Hematopoietic multipotent progenitor cell treated with erythropoietin and hydrocortisone succinate and interleukin-3 and kit ligand, for 8 days (in vitro differentiated cells): ENCODE measurements at regions not wholly inside any gene's neighbourhood (a gene's known extent, or its start where the extent isn't known, plus 50 kb on each side); places are given as distances from the start of the nearest gene placed in this dataset.
"Not testable (repeated sequence)": the region's sequence is repeated elsewhere in the genome, so short reads cannot be mapped to it uniquely, and the experiment has no call there.

ENCODE experiments used
- DNase-seq: peaks from one replicate; pipeline ENCODE4 v3.0.0-alpha.2; 2015

DNA sequence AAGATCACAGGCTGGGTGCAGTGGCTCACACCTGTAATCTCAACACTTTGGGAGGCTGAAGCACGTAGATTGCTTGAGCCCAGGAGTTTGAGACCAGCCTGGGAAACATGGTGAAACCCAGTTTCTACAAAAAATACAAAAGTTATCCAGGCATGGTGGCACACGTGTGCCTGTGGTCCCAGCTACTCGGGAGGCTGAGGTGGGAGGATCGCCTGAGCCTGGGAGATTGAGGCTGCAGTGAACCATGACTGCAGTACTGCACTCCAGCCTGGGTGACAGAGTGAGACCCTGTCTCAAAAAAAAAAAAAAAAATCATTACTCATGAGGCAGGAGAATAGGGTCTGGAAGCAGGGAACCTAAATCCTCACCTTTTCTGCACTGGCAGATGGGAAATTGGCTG is 79.1 kb upstream of the CLDN5 start:
- DNase-seq, result not testable (repeated sequence)

DNA sequence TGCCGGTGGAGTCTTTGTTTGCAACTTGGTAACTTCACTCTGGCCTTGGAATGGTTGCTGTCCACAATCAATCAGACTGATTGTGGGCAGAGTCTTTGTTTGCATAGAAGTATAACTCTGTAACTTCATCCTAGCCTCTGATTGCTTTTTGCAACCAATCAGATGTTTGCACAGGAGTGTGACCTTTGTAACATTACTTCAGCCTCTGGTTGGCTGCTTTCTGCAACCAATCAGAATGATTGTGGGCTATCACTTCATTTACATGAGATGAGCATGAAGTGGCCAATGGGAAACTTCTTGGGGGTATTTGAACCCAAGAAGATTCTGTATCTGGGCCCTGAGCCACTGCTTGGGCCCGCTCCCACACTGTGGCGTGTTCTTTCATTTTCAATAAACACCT is 79.6 kb upstream of the CLDN5 start:
- DNase-seq, result no peak

GRCh38 chr22:19604711-19605268 is 80.6 kb upstream of the CLDN5 start:
- DNase-seq, result no peak

DNA sequence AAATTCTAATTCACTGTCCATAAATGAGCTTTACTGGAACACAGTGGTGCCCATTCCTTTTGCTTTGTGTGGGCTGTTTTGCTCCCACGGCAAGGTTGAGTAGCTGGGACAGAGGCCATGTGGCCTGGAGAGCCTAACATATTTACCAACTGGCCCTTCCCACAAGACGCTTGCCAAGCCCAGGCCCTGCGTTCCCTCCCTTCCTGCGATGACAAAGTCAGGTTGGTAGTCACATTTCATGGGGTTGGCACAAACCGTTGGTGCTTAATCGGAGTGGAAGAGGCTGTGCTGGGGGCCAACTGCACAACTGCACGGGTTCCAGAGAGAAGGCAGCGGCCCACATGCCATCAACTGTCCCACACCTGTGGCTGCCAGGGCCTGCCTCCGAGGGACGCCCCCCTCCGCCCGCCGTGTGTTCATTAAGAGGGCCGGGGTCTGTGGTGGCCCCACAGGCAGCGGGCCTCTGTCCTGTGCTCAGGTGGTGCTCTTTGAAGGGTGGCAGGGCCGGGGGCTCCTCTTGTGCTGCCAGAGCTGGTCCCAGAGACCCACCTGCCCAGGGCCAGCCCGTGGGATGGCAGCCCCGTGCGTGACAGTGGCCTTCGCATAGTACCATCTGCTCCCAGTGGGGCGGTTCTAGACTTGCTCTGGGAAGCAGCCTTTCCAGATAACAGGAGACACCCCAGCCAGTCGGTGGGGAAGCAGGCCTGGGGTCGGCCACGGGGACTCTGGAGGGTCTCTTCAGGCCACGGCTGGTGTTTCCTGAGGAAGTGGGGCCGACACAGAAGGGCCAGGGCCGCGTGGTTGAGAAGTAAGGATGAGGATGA is 81.5 kb upstream of the CLDN5 start:
- no peak for DNase-seq

- DNase-seq, result no peak
Observed at GRCh38 chr22:19606332-19607191, 82.4 kb upstream of the CLDN5 start.

- DNase-seq, result no peak
Observed at GRCh38 chr22:19607192-19608002, 83.2 kb upstream of the CLDN5 start.

- DNase-seq, result no peak
Observed at GRCh38 chr22:19608003-19608690, 83.9 kb upstream of the CLDN5 start.

GRCh38 chr22:19609753-19610152 is 85.5 kb upstream of the CLDN5 start:
- DNase-seq, result not testable (repeated sequence)

DNA sequence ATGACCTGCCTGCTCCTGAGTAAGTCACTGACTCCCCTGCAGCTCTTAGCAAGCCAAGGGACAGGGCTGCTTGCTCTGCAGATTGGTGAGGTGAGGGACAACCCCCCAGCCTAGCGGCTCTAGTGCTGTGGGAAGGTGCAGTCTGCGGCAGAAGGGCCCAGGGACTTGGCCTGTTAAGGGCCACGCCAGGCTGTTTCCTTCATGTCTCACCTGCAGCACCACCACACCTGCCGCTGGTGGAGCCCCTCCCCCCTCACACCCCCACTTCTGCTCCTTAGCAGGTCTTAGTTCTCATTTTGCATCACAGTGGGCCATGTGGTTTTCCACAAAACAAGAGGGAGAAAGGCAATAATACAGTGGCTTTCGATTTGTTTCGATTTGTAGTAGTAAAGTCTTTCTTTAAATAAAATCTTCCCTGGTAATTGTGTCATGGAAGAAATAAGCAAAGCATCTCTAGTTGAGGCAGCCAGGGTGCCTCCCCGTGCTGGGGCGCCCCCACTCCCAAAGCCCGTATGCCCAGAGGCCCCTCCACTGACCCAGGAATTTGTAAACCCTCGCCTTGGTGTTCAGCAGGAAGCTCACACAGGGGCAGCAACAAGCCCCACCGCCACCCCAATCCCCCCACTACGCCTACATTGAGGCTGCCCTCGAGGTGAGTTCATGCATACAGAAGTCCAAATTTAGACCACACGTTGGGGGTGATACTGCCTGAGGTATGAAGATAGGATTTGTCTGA is 86.5 kb upstream of the CLDN5 start:
- no peak for DNase-seq

DNA sequence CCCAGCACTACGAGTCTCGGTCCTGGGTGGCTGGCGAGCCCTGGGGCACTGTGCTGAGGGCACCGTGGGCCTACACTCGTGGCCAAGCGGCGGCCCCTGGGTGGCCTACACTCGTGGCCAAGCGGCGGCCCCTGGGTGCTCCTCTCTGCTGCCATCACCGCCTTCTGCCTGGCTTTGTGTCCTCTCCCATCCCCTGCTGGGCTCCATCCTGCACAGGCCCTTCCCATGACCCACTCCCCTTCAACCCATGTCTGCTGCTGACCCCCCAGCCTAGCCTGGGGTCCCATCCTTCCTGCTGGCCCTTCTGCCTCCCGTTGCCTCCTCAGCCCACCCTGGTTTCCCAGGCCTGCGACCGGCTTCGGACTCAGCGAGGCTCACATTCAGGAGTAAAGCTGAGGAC is 87.4 kb upstream of the CLDN5 start:
- no peak for DNase-seq

DNA sequence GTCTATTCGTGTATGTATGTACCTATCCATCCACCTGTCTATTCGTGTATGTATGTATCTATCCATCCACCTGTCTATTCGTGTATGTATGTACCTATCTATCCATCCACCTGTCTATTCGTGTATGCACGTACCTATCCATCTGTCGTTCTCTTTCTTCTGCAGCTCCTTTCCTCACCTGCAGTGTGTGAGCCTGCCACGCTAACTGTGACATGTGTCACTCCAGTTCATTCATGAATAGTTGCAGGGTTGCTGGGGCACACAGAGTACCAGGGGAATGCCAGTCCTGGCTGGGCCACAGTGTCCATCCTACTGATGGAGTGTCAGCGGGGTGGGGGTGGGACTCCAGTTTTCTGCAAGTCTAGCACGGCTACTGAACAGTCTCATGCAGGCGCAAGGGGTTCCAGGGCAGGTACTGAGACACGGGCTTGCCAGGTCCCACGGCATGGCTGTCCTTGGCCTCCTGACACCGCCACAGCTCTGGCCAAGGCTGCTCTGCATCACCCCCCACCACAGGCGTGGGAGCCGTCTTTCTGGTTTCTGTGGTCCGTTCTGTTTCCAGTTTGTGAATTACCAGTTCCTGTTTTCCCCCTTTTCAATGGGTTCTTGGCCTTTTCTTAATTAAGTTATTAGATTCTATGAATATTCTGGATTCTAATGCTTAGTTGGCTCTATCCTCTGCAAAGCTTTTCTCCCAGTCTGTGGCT is 88.8 kb upstream of the CLDN5 start:
- DNase-seq, result no peak

GRCh38 chr22:19614536-19614863 is 90.3 kb upstream of the CLDN5 start:
- no peak for DNase-seq

- DNase-seq, result no peak
Observed at GRCh38 chr22:19615001-19615461, 90.8 kb upstream of the CLDN5 start.

DNA sequence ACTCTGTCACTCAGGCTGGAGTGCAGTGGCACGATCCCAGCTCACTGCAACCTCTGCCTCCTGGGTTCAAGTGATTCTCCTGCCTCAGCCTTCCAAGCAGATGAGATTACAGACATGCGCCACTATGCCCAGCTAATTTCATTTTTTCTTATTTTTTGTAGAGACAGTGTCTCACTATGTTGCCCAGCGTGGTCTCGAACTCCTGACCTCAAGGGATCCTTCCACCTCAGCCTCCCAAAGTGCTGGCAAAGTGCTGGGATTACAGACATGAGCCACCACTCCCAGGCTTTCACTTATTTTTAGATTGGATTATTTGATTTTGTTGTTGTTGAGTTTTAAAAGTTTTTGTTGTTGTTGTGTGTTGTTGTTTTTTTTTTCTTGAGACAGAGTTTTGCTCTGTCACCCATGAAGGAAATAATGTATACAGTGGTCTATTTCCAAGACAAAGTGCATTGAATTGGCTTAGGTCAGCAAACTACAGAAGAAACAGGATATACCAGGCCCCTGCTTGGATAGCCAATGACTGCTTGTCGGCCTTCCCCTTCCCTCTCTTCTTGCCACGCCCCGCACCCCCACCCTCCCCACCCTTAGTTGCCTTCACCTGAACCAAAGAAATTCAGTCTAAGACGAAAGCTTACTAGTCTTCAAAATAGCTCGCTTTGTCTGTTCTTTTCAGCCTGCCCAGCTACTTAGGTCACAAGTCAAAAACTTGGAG is 91.8 kb upstream of the CLDN5 start:
- DNase-seq, result no peak

- no peak for DNase-seq
Observed at GRCh38 chr22:19619144-19620009, 94.9 kb upstream of the SEPTIN5 start.

DNA sequence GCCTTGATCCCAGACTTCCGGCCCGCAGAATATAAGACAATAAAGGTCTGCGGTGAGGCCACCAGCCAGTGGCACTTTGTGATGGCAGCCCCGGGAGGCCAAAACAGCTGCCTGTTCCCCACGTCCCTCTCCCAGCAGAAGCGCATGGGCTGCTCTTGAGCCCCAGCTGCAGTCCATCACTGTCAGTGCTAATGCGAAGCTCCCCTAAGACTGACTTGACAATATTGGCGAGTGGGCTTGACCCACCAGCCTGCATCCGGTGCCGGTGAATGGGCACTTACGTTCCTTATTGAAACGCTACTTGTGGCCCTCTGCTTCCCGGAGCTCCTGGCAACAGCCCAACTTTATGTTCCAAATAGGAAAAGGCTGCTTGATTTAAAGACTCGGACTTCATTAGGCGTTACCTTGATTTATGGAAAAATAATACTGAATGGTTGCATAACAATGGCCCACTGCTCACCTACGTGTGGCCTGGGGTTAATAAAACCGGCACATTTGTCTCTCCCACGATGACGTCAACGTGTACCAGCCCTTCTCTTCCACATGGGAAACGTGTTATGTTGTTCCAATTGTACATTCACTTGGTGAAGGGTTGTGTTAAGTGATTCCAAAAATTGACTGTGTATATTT is 93.4 kb upstream of the SEPTIN5 start:
- DNase-seq, result no peak

DNA sequence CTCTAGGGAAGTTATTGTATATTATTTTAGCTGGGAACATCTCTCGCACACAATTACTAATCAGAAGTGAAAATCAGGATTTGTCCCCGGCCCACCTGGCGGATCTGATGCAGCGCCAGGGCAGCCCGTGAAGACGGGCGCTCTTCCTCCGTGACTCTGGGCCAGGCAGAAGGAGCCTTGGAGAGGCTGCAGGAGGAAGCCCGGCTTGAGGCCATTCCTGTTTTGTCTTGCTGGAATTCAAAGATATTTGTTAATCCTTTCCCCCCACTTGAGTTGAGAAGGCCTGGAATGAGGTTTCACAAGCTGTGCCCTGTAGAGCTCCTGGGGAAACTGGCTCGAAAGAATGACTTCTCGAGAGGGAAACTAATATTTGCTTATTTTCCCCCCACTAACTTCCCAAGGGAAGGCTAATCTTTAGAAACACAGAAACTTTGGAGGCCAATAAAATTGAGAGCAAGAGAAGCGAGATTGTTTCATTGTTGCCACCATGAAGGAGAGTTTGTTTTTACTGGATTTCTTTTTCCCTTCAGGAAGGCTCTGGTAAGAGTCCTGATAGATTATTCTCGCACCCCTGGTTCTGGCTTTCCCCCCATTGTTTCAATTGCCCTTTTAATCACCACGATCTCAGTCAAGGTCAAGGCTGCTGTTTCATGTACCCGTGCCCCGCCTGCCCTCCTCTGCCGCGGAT is 92.8 kb upstream of the SEPTIN5 start:
- no peak for DNase-seq

DNA sequence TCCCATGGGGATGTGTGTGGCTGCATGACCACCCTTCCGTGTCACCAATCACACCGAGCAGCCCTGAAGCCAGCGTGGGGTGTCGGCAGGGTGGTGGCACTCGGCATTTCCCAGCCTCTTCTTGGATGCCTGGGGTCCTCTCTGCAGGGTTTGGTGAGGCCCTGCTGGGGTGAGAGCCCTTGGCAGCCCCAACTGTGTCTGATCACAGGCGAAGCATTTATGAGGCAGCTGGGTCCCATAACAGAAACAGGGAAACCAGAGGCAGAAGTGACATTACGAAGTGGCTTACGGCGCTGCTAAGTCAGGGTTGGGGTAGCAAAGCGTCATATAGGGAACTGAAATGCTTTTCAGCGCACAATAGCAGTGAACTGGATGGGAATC is 92.3 kb upstream of the SEPTIN5 start:
- DNase-seq, result no peak
